GM23248 (cell line): ENCODE measurements at regions not wholly inside any gene's neighbourhood (a gene's known extent, or its start where the extent isn't known, plus 50 kb on each side); places are given as distances from the start of the nearest gene placed in this dataset.

Source experiments
- EZH2 ChIP-seq: fragments of 200-600 bp; sonication (generic); IDR thresholded peaks from 2 replicates; pipeline ENCODE4 v1.6.1; 2018; ENCODE audit warnings: antibody characterized with exemption, mild to moderate bottlenecking; ENCODE audit not compliant: insufficient read depth, poor library complexity, severe bottlenecking
- EZH2phosphoT487 ChIP-seq: fragments of 200-600 bp; sonication (generic); IDR thresholded peaks from 2 replicates; pipeline ENCODE4 v1.6.1; 2018; ENCODE audit warnings: antibody characterized with exemption, moderate library complexity, mild to moderate bottlenecking, low read depth; ENCODE audit not compliant: insufficient read depth

GRCh38 chr5:116765441-116765840 is 190.8 kb upstream of the SEMA6A start:
- TF ChIP-seq EZH2 (no peak), EZH2phosphoT487 (no peak)
